ENCODE measurements at regions not wholly inside any gene's neighbourhood (a gene's known extent, or its start where the extent isn't known, plus 50 kb on each side); places are given as distances from the start of the nearest gene placed in this dataset.

- H3K27ac ChIP-seq = no peak overlapping the region
- no peaks in the 10 kb centered on the region for H3K4me1 ChIP-seq
- no peaks in the 10 kb centered on the region for H3K27me3 ChIP-seq
- no peak overlapping the region for H3K4me3 ChIP-seq
- no peak for TF ChIP-seq CTCF (IDR thresholded peaks at IDR 0.05)
- DNase-seq = no peak
- H3K9me3 ChIP-seq = no peaks in the 10 kb centered on the region
- intact Hi-C loops (cut with DNase I; ENCODE audit: low total_unique reads) = loop anchor here (5.0 kb wide), 1 partner anchor 50 kb away; no protein-coding TSS in a partner anchor
- no peaks in the 10 kb centered on the region for H3K36me3 ChIP-seq
Measured at GRCh38 chr15:29342201-29342600, 72.6 kb upstream of the NSMCE3 start.

- Histone ChIP-seq H3K4me1 (no peaks in the 10 kb centered on the region), H3K9me3 (no peaks in the 10 kb centered on the region), H3K27me3 (no peaks in the 10 kb centered on the region), H3K27ac (no peak overlapping the region), H3K4me3 (no peak overlapping the region), H3K36me3 (no peaks in the 10 kb centered on the region)
- intact Hi-C loops (cut with DNase I; ENCODE audit: low total_unique reads) = no loop called here
- DNase-seq = peak in 1 of 2 donors; percentile 34
- TF ChIP-seq CTCF (IDR thresholded peaks at IDR 0.05) = no peak
Measured at GRCh38 chr15:29337156-29337959, 67.7 kb upstream of the NSMCE3 start.

- no peaks in the 10 kb centered on the region for H3K36me3 ChIP-seq
- H3K4me3 ChIP-seq = no peak overlapping the region
- no peak overlapping the region for H3K27ac ChIP-seq
- no peak for DNase-seq
- intact Hi-C loops (cut with DNase I; ENCODE audit: low total_unique reads) = no loop called here
- no peak for TF ChIP-seq CTCF (IDR thresholded peaks at IDR 0.05)
- H3K9me3 ChIP-seq = no peaks in the 10 kb centered on the region
- no peaks in the 10 kb centered on the region for H3K4me1 ChIP-seq
- no peaks in the 10 kb centered on the region for H3K27me3 ChIP-seq
Measured at GRCh38 chr15:29334544-29334943, 64.9 kb upstream of the NSMCE3 start.

- Histone ChIP-seq H3K9me3 (no peaks in the 10 kb centered on the region), H3K36me3 (no peaks in the 10 kb centered on the region), H3K4me1 (no peaks in the 10 kb centered on the region), H3K27me3 (no peaks in the 10 kb centered on the region), H3K4me3 (no peak overlapping the region), H3K27ac (no peak overlapping the region)
- TF ChIP-seq CTCF (IDR thresholded peaks at IDR 0.05) = no peak
- intact Hi-C loops (cut with DNase I; ENCODE audit: low total_unique reads) = no loop called here
- DNase-seq = no peak
Measured at GRCh38 chr15:29333261-29333660, 63.6 kb upstream of the NSMCE3 start.

- Histone ChIP-seq H3K27ac (no peak overlapping the region), H3K4me3 (no peak overlapping the region), H3K36me3 (no peaks in the 10 kb centered on the region), H3K9me3 (peaks cover 0 to 5% (median 0%) of the 10 kb centered on the region in 3 donors), H3K27me3 (no peaks in the 10 kb centered on the region), H3K4me1 (no peaks in the 10 kb centered on the region)
- no peak for DNase-seq
- intact Hi-C loops (cut with DNase I; ENCODE audit: low total_unique reads) = no loop called here
- no peak for TF ChIP-seq CTCF (IDR thresholded peaks at IDR 0.05)
Measured at GRCh38 chr15:29331669-29332068, 62.0 kb upstream of the NSMCE3 start.
